Stimulated activated CD4-positive, alpha-beta T cell treated with anti-CD3 and anti-CD28 coated beads, Interleukin-4, amount 100 ng/mL, for 1 hour (primary cell): ENCODE measurements at regions not wholly inside any gene's neighbourhood (a gene's known extent, or its start where the extent isn't known, plus 50 kb on each side); places are given as distances from the start of the nearest gene placed in this dataset.
"Not testable (repeated sequence)": the region's sequence is repeated elsewhere in the genome, so short reads cannot be mapped to it uniquely, and the experiment has no call there.

Source experiments
- DNase-seq: peaks from one replicate; pipeline ENCODE4 v3.0.0-alpha.2; 2020

DNA sequence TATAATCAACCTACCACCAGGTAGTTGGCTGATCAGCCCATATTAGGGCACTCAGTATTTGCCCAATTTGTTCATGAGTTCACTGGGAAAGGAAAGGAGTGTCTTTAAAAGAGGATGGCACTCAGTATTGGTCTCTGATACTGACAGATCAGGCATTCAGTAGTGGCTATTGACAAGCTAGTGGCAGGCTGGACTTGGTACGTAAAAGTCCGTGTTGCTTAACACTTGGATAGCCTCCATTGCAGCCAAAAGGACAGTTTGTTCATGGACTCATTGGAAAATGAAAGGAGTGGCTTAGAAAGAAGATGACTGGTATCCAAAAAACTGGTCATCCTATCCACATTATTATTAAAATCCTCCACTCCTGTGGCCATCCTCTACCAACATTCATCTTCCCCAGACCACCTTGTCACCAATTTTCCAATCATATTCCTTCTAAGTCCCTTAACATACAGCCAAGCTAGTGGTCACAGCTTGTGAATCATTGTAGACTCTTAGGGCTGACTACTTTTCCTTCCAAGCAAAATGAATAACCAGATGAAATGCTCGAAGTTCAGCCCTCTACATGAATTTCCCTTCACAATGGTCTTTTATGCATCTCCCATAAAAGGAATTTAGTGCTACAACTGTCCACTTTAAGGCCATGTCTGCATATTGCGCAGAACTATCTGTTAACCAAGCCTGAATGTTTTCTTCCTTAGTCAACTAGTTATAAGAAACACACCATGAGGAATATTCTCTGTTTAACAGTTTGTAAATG is 78.6 kb upstream of the MAGI2 start:
- DNase-seq = no peak

DNA sequence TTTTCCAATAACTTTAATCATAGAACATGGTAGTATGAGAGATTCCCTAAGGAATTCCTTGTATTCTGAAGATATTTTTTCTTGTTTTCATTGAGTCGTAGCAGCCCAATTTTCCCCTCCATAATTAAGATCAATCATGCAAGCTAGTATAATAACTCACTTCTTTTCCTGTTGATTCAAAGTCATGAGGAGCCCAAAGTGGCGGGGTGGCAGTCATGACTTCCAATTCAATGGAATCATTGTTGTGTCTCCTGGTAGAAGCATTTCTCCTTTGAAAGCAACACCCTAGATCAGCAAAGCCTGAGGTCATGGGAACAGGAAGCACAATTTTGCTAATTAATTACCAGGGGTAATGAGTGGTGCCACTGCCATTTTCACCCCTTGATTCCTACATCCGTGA is 77.6 kb upstream of the MAGI2 start:
- no peak for DNase-seq

DNA sequence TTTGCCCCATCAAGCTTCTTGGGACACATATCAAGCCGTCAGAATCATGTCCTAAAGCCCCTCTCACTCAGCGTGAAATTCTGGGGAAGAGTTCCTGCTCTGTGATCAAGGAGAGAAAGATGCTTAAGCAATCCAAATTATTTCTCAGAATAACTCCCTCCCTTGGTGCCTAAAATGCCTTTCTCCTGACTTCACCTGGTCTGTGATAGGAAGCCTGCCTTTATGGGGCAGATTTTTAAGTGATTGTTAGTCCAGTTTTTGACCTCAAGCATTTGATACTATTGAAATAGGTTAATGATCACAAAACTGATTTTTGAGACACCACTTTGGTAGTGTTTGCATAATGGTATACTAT is 76.4 kb upstream of the MAGI2 start:
- no peak for DNase-seq

DNA sequence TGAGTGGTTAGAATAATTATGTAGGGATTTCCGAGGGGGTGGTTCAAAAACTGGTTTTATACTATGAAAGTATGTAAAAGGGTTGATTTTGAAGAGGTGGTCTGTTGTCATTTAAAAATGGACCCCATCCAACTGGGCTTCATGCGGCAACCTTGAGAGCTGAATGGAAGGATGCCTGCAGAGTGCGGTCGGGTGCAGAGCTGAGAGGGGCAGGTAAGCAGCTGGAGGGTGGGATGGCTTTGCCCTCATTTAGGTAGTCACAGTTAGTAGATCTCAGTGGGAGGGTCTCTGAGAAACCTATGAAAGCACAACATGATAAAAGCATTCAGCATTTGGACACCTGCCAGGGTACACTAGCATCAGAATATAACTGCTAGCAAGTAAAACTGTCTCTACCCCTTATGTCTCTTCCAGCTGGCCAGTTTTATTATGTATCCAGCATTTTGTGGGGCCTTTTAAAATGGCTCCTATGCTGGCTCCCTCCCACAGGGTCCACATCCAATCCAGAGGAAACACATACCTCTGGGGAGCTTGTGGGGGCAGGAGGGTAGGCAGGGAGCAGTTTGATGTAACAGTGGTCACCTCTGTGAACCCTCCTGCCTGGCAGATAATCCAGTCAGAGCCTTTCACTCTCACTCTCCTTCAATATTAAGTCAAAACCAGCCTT is 75.9 kb upstream of the MAGI2 start:
- DNase-seq = no peak

DNA sequence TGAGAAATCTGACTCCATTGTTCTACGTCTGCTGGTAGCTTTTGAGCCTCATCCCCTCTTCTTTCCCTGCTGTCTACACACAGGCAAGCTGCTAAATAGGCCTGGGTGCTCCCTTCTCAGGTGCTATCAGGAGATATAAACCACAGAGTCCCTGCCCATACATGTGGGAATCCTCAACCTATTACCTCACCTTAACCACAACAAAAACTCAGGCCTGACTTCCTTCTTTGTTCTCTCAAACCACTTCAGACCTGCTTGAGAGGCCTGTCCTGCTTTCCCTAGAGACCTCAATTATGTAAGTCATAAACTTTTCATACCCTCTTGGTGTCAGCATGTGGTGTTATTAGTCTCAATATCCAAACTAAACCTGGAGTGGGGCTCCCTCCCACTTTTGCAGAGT is 75.0 kb upstream of the MAGI2 start:
- DNase-seq = no peak

DNA sequence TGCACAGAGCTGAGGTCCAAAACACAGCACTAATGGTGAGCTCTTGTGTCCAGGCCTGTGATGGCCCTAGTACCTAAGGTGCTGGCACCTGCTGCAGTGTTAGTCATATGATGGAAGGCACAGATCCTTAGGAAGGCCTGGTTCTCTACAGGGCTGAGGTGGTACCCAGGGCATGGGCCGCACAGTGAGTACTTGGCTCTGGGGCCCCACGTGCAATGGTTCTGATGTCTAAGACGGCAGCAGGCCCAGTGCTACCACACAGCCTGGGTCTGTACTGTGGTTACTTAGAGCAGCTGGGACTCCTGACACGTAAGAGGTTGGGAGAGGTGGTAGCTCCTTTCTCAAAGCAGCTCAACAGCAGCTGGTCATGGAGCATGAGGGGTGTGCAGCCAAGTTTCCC is 70.6 kb upstream of the MAGI2 start:
- DNase-seq = no peak

DNA sequence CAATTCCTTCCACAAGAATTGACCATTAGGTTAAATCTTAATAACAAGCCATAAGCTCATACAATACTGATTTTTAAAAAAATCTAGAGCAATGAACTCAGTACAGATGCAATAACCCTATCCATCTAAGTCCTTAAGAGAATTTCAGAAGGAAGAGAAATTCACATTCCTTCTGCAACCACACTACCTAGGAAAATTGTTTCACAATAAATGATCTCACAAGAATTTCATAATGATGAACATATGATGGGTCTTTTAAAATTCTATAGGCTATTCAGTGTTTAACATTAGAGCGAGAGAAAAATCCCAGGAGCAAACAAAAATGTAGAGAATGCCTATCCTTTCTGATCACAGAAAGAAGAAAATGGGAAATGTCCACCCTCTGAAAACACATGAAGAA is 70.0 kb upstream of the MAGI2 start:
- DNase-seq = no peak

DNA sequence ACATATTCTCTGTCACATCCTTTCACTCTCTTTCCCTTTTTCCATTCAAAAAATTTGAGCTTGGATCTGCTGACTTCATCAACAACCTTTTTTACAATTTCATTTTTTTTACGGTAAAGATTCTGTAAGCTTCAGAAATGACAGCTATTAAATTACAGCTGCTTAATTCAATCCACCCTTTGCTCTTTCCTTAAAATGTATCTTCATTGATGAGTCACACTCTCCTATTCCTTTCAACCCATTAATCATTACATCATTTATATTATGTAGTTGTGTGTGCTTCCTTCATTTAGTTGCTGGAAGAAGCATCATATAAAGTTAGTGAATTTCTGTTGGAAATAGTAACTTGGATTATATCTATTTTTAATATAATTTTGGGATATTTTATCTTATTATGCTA is 67.1 kb upstream of the MAGI2 start:
- no peak for DNase-seq

DNA sequence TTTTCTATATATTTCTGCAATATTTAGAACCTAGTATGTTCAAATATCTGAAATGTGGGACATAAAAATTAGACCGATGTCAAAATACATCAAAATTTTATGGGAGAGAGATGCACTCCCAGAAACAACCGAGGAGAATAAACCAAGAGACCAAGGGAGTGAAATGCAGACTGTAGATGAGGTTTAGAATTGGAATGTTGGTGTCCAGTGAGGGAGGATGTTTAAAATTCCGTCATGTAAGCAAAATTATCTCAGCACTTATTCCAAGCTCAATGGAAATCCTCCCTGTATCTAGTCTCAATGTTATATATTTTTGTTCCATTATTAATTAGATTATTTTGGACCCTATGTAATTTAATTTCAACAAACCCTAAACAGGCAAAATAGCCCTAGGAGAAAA is 61.9 kb upstream of the MAGI2 start:
- DNase-seq = no peak

DNA sequence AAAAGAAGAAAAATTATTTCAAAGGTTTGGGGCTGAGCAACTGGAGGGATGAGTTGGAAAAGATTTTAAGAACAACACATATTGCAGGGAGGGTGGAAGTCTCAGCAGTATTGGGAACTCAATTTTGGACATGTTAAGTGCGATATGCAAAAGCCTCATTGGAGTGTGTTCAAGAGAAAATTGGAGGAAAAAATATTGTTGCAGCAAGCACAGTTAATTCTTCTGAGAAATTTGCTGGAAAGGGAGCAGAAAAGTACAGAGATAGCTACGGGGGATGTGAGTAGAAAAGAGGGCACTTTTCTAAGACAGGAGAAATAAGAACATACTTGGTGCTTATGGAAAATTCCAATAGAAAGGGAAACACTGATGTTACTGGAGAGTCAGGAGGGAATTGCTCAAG is 59.8 kb upstream of the MAGI2 start:
- no peak for DNase-seq

DNA sequence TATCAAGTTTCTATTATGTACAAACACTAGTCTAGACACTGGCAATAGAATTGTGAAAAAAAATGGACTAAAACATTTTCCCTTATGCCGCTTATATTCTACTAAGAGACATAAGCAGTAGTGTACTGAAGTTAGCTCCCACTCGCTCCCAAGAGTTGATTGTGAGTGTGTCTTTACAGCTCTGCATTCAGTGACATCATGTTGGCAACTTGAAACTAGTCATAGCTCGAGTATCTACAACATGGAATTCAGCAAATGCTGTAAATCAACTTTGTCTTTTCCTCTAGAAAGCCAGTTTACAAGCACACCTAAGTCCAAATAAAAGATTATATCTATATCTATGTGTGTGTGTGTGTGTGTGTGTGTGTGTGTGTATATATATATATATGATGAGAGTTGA is 58.8 kb upstream of the MAGI2 start:
- no peak for DNase-seq

DNA sequence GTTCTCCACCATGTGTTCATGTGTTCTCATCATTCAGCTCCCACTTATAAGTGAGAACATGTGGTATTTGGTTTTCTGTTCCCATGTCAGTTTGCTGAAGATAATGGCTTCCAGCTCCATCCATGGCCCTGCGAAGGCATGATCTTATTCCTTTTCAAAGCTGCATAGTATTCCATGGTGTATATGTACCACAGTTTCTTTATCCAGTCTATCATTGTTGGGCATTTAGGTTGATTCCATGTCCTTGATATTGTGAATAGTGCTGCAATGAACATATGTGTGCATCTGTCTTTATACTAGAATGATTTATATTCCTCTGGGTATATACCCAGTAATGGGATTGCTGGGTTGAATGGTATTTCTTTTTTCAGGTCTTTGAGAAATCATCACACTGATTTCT is 57.6 kb upstream of the MAGI2 start:
- DNase-seq = not testable (repeated sequence)

DNA sequence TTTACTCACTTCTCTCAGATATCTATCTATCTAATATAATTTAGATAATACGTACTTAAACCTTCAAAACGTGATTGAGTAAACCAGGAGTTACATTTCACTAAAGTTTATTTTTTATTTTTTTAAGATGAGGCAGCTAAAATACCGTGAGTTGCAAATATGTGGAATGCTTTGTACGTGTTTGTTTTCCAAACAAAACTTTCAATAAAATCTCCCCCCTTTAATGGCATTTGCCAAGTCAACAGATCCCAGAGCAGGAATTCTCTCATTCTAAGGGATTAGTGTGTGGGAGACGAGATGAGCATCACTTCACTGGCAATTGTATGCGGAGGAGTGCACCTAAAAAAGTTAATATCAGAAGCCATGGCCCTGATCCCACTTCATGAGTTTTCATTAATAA is 53.7 kb upstream of the MAGI2 start:
- no peak for DNase-seq

DNA sequence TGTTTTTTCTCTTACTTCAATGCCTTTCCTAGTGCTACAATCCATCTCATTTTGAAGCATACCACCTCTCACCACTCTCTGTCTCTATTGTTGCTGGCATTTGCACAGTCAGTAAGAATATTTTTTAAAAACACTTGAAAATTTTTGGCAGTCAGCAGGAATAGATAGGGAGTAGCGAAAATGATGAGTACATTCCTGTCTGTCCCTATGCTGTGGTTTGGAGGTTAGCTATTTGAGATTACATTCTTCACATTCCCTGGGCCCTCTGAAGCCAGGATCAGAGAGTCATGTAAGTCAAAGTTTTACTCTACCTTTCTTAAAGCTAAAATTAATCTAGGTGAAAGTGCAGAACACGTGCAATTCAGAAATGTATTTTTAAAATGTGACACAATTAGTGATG is 53.0 kb upstream of the MAGI2 start:
- DNase-seq = no peak

DNA sequence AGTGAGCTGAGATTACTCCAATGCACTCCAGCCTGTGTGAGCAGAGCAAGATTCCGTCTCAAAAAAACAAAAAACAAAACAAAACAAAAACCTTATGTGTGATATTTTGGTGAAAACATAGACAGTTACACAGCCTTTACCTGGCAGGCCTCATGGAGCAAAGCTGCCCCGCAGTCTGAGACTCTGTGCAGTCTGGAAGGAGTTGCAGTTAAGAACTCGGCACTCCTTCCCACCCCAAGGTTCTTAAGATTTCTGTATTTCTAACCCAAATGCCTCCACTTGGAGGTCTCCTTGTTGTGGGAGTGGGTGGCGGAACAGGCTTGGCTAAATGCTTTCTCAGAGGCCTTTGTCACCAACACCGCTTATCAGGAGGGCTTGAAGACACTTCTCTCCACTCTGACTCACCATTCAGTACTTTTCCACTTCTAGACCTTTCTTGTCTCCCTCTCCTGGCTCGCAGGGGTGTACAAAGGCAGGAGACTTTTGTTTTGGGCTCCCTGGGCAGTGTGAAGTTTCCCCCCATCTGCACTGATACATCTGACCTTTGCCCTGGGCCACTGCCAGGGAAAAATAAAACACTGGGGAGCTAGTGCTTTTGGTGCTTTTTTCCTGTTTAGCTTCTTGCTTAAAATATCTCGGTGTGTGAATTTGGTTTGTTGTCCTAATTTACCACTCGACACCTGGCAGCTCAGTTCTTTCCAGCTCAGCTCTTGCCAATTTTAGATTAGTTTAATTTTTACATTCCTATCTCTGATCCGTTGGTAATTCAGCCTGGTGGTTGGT is 51.3 kb upstream of the MAGI2 start:
- no peak for DNase-seq
